HG03378 (cell line): ENCODE measurements at regions not wholly inside any gene's neighbourhood (a gene's known extent, or its start where the extent isn't known, plus 50 kb on each side); places are given as distances from the start of the nearest gene placed in this dataset.

Experiments
- ATAC-seq: cut with Tn5 transposase; IDR thresholded peaks from one replicate; pipeline ENCODE4 v1.9.1; 2021; ENCODE audit warnings: mild to moderate bottlenecking, moderate library complexity; ENCODE audit not compliant: unreplicated experiment

DNA sequence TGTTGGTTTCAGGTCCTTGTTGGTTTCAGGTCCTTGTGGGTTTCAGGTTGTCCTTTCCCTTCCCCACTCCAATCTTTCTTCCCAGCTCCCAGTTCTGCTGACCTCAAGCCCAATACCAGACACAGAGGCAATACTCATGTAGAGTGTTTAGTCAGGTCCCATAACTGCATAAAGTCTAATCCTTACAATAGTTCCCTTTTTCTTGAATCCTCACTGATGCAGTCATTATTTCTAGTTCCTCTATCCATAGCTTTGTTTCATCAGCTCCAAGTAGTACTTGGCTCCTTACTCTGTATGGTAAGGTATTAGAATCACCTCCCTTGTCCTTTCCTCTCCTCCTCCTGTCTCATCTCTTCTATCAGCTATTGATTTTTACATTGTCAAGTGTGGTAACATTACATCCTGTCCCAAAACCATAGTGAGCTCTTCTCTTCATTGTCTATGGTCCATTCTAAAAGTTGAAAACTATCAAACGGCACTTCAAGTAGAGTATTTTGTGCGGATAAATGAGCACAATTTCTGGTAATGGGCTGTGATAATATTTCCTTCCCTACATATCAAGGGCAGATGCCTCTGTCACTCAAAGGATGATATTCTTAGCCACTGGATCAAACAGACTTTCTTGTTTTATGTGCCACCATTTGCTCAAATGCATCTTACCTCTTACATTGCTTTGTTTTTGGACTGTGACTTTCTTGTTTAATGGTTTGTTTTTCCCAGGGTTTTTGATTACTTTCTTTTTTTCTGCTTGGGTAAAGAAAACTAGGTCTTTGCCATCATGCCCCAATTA, 57.2 kb upstream of the JDP2 start:
- no peak for ATAC-seq

DNA sequence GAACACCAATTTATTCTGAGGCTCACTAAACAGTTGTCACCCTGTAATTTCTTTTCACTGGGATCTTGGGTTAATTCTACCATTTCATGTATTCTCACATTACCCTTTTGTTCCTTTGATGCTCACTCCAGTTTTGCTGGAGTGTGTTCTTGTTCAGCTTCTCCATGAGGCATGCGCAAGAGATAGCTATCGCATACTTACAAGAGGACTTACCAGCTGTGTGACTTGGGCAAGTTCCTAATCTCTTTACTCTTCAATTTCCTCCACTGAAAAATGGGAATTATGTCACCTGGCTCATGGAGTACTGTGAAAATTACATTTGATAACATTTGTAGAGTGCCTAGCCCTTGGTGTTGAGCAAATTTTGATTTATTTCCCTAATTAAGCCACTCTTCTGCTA, 56.5 kb upstream of the JDP2 start:
- no peak for ATAC-seq

DNA sequence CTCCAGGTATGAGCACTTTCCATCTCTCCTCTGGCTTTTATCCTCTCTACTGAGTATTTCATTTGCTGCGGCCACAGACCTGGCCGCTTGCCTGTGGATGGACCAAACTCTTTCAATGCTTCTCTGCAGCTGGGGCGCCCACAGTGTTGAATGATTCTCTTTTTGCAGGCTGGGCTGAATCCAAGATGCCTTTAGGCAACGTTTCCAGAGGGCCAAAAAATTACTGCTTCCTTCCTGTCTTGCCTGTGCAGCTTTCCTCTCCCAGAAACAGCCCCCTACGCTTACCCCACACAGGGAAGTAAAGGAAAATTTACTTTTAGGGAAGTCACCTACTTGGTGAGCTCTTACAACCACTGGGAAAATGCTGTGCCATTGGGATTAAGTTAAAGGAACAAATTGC, 55.6 kb upstream of the JDP2 start:
- no peak for ATAC-seq

DNA sequence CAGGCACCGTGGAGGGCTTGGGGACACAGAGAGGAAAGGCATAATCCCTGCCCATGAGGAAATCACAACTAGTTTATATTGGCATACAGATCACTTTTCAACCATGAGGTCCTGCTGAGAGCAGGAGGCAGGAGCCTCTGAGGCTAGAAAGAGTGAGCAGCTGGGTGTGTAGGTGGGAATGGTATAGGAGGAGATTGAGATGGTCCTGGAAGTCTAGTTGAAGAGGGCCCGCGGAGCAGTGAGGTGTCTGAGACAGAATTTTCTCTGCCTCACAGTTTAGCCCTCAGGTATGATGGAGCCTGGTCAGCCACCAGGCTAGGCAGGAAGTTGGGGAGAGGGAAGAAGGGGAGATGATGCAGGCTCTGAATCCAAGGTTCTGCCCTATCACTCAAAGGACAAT, 54.7 kb upstream of the JDP2 start:
- no peak for ATAC-seq

DNA sequence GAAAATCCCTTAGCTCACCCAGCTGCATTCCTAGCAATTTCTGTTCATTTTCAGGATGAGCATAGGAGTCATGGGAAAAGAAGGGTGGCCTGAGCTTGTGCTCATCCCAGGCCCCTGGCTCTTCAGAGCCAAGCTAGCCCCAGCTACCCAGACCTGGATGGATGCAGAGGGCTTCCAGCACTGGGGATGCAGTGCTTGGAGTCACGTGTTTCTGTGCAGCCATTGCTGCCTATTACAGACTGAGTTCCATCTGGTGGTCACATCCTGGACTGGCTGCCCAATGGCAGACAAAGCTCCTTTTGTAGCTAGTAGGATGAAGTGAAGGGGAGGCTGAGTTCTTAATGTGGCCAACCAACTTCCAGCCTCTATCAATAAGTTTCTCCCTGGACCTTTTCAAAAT, 54.2 kb upstream of the JDP2 start:
- ATAC-seq = no peak

DNA sequence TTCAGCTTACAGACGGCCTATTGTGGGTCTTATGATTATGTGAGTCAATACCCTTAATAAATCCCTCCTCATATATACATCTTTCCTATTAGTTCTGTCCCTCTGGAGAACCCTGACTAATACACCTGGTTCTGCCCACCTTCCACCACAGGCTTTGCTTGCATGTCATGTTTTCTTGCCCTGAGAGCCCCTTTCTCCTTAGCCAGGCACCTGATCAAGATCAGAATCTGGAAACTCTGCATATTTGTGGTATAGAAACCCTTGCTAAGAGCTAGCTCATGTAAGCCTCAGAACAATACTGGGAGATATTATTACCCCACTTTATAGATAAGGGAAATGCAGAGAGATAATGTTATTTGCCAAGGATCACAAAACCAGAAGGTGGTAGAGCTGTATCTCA, 52.9 kb upstream of the JDP2 start:
- ATAC-seq = no peak

DNA sequence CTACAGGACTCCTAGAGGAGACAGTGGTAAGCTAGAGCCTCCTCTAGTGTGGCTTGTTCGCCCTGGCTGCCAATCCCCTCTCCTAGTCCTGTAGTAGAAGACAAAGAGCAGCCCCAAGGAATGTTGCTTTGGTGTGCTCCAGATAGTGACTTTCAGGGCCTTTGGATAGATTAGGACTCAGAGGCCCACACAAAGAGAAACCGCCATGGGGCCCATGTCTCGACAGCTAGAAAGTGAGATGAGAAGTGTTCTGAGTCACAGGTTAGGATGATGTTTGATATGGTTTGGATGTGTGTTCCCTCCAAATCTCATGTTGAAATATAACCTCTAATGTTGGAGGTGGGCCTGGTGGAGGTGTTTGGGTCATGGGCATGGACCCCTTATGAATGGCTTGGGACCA, 51.8 kb upstream of the JDP2 start:
- ATAC-seq = no peak
